NOMO-1 treated with dmso at 0.1 percent for 144 hours (cell line): ENCODE measurements at regions not wholly inside any gene's neighbourhood (a gene's known extent, or its start where the extent isn't known, plus 50 kb on each side); places are given as distances from the start of the nearest gene placed in this dataset.
"Not testable (repeated sequence)": the region's sequence is repeated elsewhere in the genome, so short reads cannot be mapped to it uniquely, and the experiment has no call there.

ENCODE experiments used
- DNase-seq: peaks from one replicate; lab custom pipeline; 2025; ENCODE audit not compliant: unreplicated experiment; lab: John Stamatoyannopoulos, UW

- DNase-seq = no peak
Measured at GRCh38 chr2:200100027-200100426, 144.6 kb downstream of the MAIP1 start.

GRCh38 chr2:200101922-200102321 is 146.5 kb downstream of the MAIP1 start:
- DNase-seq = no peak

GRCh38 chr2:200102971-200103370 is 147.6 kb downstream of the MAIP1 start:
- DNase-seq = no peak

- no peak for DNase-seq
Measured at GRCh38 chr2:200104015-200104414, 148.6 kb downstream of the MAIP1 start.

- DNase-seq = no peak
Measured at GRCh38 chr2:200107514-200108217, 152.3 kb downstream of the MAIP1 start.

- no peak for DNase-seq
Measured at GRCh38 chr2:200109421-200109820, 154.0 kb downstream of the MAIP1 start.

- no peak for DNase-seq
Measured at GRCh38 chr2:200110381-200110780, 155.0 kb downstream of the MAIP1 start.

- not testable (repeated sequence) for DNase-seq
Measured at GRCh38 chr2:200113016-200113799, 157.8 kb downstream of the MAIP1 start.

GRCh38 chr2:200119236-200119635 is 163.9 kb downstream of the MAIP1 start:
- no peak for DNase-seq

GRCh38 chr2:200121931-200122330 is 166.5 kb downstream of the MAIP1 start:
- no peak for DNase-seq

GRCh38 chr2:200122683-200123082 is 167.3 kb downstream of the MAIP1 start:
- DNase-seq = no peak

- not testable (repeated sequence) for DNase-seq
Measured at GRCh38 chr2:200124665-200125368, 169.4 kb downstream of the MAIP1 start.

- DNase-seq = no peak
Measured at GRCh38 chr2:200125444-200126284, 170.3 kb downstream of the MAIP1 start.

GRCh38 chr2:200126285-200126670 is 170.9 kb downstream of the MAIP1 start:
- not testable (repeated sequence) for DNase-seq

- not testable (repeated sequence) for DNase-seq
Measured at GRCh38 chr2:200126680-200127079, 171.3 kb downstream of the MAIP1 start.

- DNase-seq = no peak
Measured at GRCh38 chr2:200127848-200128247, 172.5 kb downstream of the MAIP1 start.

GRCh38 chr2:200128296-200128695 is 172.9 kb downstream of the MAIP1 start:
- DNase-seq = no peak

- no peak for DNase-seq
Measured at GRCh38 chr2:200129721-200130462, 174.5 kb downstream of the MAIP1 start.

GRCh38 chr2:200130762-200131166 is 175.4 kb downstream of the MAIP1 start:
- no peak for DNase-seq

- DNase-seq = no peak
Measured at GRCh38 chr2:200131307-200131706, 175.2 kb upstream of the SPATS2L start.
